ENCODE measurements at regions not wholly inside any gene's neighbourhood (a gene's known extent, or its start where the extent isn't known, plus 50 kb on each side); places are given as distances from the start of the nearest gene placed in this dataset.
"Not testable (repeated sequence)": the region's sequence is repeated elsewhere in the genome, so short reads cannot be mapped to it uniquely, and the experiment has no call there.

- not testable (repeated sequence) for H3K36me3 Mint-ChIP-seq (ENCODE audit: low read depth)
These were observed 121.1 kb upstream of the SESTD1 start for GRCh38 chr2:179385756-179386155.

GRCh38 chr2:179383975-179384374, 119.3 kb upstream of the SESTD1 start:
- H3K4me1 Mint-ChIP-seq (ENCODE audit: low read depth) = no peaks in the 10 kb centered on the region
- peaks cover 12% of the 10 kb centered on the region for H3K27me3 Mint-ChIP-seq (ENCODE audit: low read depth)
- H3K9me3 Mint-ChIP-seq = no peaks in the 10 kb centered on the region
- intact Hi-C loops (cut with micrococcal nuclease) = no loop called here
- no peak for DNase-seq
- no peaks in the 10 kb centered on the region for H3K36me3 Mint-ChIP-seq (ENCODE audit: low read depth)
- CTCF ChIA-PET = no interaction called here
- H3K4me3 Mint-ChIP-seq = no peak overlapping the region
- no peak overlapping the region for H3K27ac Mint-ChIP-seq

More at GRCh38 chr2:179385756-179386155, 121.1 kb upstream of the SESTD1 start:
- DNase-seq; H3K9me3 Mint-ChIP-seq; H3K27ac Mint-ChIP-seq; intact Hi-C loops (cut with micrococcal nuclease); H3K4me3 Mint-ChIP-seq; H3K4me1 Mint-ChIP-seq (ENCODE audit: low read depth): not testable (repeated sequence)
- CTCF ChIA-PET = interaction anchor here (0.8 kb wide), 1 partner anchor 10 kb away, joined by 3 read pairs; no protein-coding TSS in a partner anchor
- peaks cover 10% of the 10 kb centered on the region for H3K27me3 Mint-ChIP-seq (ENCODE audit: low read depth)

GRCh38 chr2:179377296-179377695, 112.7 kb upstream of the SESTD1 start:
- CTCF ChIA-PET = no interaction called here
- Mint-ChIP-seq H3K9me3 (no peaks in the 10 kb centered on the region), H3K27ac (no peak overlapping the region), H3K27me3 (ENCODE audit: low read depth) (peaks cover 16% of the 10 kb centered on the region), H3K4me3 (no peak overlapping the region), H3K4me1 (ENCODE audit: low read depth) (no peaks in the 10 kb centered on the region), H3K36me3 (ENCODE audit: low read depth) (no peaks in the 10 kb centered on the region)
- DNase-seq = no peak
- intact Hi-C loops (cut with micrococcal nuclease) = no loop called here

DNA sequence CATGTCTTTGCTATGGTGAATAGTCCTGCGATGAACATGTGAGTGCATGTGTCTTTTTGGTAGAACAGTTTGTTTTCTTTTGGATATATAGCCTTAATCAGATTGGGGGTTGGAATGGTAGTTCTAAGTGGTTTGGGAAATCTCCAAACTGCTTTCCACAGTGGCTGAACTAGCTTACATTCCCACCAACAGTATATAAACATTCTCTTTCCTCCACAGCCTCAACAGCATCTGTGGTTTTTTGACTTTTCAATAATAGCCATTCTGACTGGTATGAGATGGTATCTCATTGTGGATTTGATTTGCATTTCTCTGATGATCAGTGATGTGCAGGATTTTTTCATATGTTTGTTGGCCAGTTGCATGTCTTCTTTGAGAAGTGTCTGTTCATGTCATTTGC, 112.2 kb upstream of the SESTD1 start:
- Mint-ChIP-seq H3K27ac (no peak overlapping the region), H3K9me3 (no peaks in the 10 kb centered on the region), H3K27me3 (ENCODE audit: low read depth) (peaks cover 18% of the 10 kb centered on the region), H3K36me3 (ENCODE audit: low read depth) (no peaks in the 10 kb centered on the region), H3K4me1 (ENCODE audit: low read depth) (no peaks in the 10 kb centered on the region), H3K4me3 (no peak overlapping the region)
- CTCF ChIA-PET = no interaction called here
- intact Hi-C loops (cut with micrococcal nuclease) = no loop called here
- no peak for DNase-seq

GRCh38 chr2:179373816-179374215, 109.2 kb upstream of the SESTD1 start:
- intact Hi-C loops (cut with micrococcal nuclease) = no loop called here
- no peak overlapping the region for H3K4me3 Mint-ChIP-seq
- CTCF ChIA-PET = interaction anchor here (0.6 kb wide), 1 partner anchor 485 kb away, joined by 4 read pairs; no protein-coding TSS in a partner anchor

GRCh38 chr2:179365561-179365960, 100.9 kb upstream of the SESTD1 start:
- H3K4me1 Mint-ChIP-seq (ENCODE audit: low read depth); H3K27me3 Mint-ChIP-seq (ENCODE audit: low read depth); H3K27ac Mint-ChIP-seq; H3K4me3 Mint-ChIP-seq; DNase-seq; H3K36me3 Mint-ChIP-seq (ENCODE audit: low read depth); intact Hi-C loops (cut with micrococcal nuclease); H3K9me3 Mint-ChIP-seq: not testable (repeated sequence)
- CTCF ChIA-PET = interaction anchor here (0.5 to 0.6 kb wide), 2 partner anchors 43 to 570 kb away, joined by 3 read pairs; no protein-coding TSS in a partner anchor

More at GRCh38 chr2:179373816-179374215, 109.2 kb upstream of the SESTD1 start:
- Mint-ChIP-seq H3K27me3 (ENCODE audit: low read depth) (peaks cover 13% of the 10 kb centered on the region), H3K27ac (no peak overlapping the region), H3K36me3 (ENCODE audit: low read depth) (no peaks in the 10 kb centered on the region), H3K4me1 (ENCODE audit: low read depth) (no peaks in the 10 kb centered on the region), H3K9me3 (no peaks in the 10 kb centered on the region)
- no peak for DNase-seq

- no peaks in the 10 kb centered on the region for H3K9me3 Mint-ChIP-seq
- H3K27ac Mint-ChIP-seq = no peak overlapping the region
- H3K36me3 Mint-ChIP-seq (ENCODE audit: low read depth) = no peaks in the 10 kb centered on the region
- CTCF ChIA-PET = no interaction called here
- intact Hi-C loops (cut with micrococcal nuclease) = no loop called here
- no peaks in the 10 kb centered on the region for H3K4me1 Mint-ChIP-seq (ENCODE audit: low read depth)
- H3K4me3 Mint-ChIP-seq = no peak overlapping the region
- no peak for DNase-seq
- H3K27me3 Mint-ChIP-seq (ENCODE audit: low read depth) = peaks cover 2% of the 10 kb centered on the region
These were observed 91.2 kb upstream of the SESTD1 start for GRCh38 chr2:179355881-179356280.

DNA sequence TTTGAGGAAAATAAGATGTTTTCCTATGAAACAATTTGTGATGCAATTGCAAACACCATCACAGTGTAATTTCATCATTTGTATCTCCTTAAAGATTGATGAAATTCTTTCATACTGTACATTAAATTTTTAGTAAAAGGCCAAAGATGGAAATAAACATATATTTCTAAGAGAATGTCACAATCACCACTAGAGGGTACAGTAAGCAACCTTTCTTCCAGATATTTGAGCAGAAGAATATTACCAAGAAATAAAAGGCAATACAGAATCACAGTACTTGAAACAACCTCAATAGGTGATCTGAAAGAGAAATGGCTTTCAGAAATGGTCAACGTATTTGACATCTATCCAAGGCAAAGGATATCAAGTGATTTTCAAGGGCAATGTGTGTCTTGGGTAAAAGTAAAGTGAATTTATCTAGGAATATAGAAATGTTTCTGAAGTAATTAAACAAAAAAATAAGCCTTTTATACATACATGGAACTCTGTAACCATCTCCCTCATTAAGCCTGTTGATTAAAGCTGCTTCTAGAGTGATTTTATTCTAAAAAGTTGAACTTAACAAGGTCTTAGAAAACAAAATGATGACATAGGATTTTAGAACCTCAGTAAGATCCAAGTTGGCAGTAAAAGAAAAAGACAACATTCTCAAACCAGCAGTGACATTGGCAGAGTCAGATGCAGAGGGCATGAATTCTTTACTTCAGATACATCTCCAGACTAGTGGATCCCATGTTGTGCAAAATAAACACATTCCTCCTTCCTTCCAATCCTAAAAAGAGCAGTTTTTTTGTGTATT, 90.3 kb upstream of the SESTD1 start:
- Mint-ChIP-seq H3K4me3 (no peak overlapping the region), H3K27me3 (ENCODE audit: low read depth) (peaks cover 2% of the 10 kb centered on the region), H3K4me1 (ENCODE audit: low read depth) (no peaks in the 10 kb centered on the region), H3K27ac (no peak overlapping the region), H3K36me3 (ENCODE audit: low read depth) (no peaks in the 10 kb centered on the region), H3K9me3 (no peaks in the 10 kb centered on the region)
- intact Hi-C loops (cut with micrococcal nuclease) = no loop called here
- CTCF ChIA-PET = no interaction called here
- DNase-seq = no peak

GRCh38 chr2:179354296-179354695, 89.7 kb upstream of the SESTD1 start:
- Mint-ChIP-seq H3K9me3 (no peaks in the 10 kb centered on the region), H3K27ac (no peak overlapping the region), H3K36me3 (ENCODE audit: low read depth) (no peaks in the 10 kb centered on the region), H3K4me3 (no peak overlapping the region), H3K27me3 (ENCODE audit: low read depth) (peaks cover 2% of the 10 kb centered on the region), H3K4me1 (ENCODE audit: low read depth) (no peaks in the 10 kb centered on the region)
- CTCF ChIA-PET = interaction anchor here (1.6 kb wide), 1 partner anchor 397 kb away, joined by 3 read pairs; no protein-coding TSS in a partner anchor
- intact Hi-C loops (cut with micrococcal nuclease) = no loop called here
- DNase-seq = no peak

DNA sequence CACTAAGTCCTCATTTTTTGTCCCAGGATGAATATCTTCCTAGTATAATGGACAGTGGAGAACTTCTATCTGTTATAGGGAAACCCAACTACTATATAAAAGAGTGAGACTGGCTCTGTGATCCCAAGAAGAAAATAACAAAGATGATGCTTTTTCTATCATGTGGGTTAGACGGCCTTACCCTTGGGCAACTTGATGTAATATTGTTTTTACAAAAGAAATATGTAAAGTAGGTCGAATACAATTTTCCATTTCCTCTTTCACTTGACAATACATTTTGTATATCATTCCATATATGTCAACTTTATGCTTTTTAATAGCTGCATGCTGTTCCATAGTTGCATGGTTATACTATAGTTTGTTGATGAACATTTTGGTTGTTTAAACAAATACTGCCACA, 87.5 kb upstream of the SESTD1 start:
- intact Hi-C loops (cut with micrococcal nuclease) = no loop called here
- no peak for DNase-seq
- no peak overlapping the region for H3K27ac Mint-ChIP-seq
- H3K4me3 Mint-ChIP-seq = no peak overlapping the region
- H3K9me3 Mint-ChIP-seq = no peaks in the 10 kb centered on the region
- H3K27me3 Mint-ChIP-seq (ENCODE audit: low read depth) = peaks cover 2% of the 10 kb centered on the region
- H3K4me1 Mint-ChIP-seq (ENCODE audit: low read depth) = no peaks in the 10 kb centered on the region
- H3K36me3 Mint-ChIP-seq (ENCODE audit: low read depth) = no peaks in the 10 kb centered on the region
- CTCF ChIA-PET = no interaction called here

GRCh38 chr2:179351057-179351456, 86.4 kb upstream of the SESTD1 start:
- no peaks in the 10 kb centered on the region for H3K4me1 Mint-ChIP-seq (ENCODE audit: low read depth)
- H3K27ac Mint-ChIP-seq = no peak overlapping the region
- DNase-seq = no peak
- no peaks in the 10 kb centered on the region for H3K36me3 Mint-ChIP-seq (ENCODE audit: low read depth)
- H3K9me3 Mint-ChIP-seq = no peaks in the 10 kb centered on the region
- no peak overlapping the region for H3K4me3 Mint-ChIP-seq
- CTCF ChIA-PET = no interaction called here
- intact Hi-C loops (cut with micrococcal nuclease) = no loop called here
- no peaks in the 10 kb centered on the region for H3K27me3 Mint-ChIP-seq (ENCODE audit: low read depth)

GRCh38 chr2:179349670-179350303, 85.2 kb upstream of the SESTD1 start:
- Mint-ChIP-seq H3K4me1 (ENCODE audit: low read depth) (no peaks in the 10 kb centered on the region), H3K36me3 (ENCODE audit: low read depth) (no peaks in the 10 kb centered on the region), H3K9me3 (no peaks in the 10 kb centered on the region), H3K27ac (no peak overlapping the region), H3K4me3 (no peak overlapping the region), H3K27me3 (ENCODE audit: low read depth) (no peaks in the 10 kb centered on the region)
- DNase-seq = no peak
- CTCF ChIA-PET = no interaction called here
- intact Hi-C loops (cut with micrococcal nuclease) = no loop called here

DNA sequence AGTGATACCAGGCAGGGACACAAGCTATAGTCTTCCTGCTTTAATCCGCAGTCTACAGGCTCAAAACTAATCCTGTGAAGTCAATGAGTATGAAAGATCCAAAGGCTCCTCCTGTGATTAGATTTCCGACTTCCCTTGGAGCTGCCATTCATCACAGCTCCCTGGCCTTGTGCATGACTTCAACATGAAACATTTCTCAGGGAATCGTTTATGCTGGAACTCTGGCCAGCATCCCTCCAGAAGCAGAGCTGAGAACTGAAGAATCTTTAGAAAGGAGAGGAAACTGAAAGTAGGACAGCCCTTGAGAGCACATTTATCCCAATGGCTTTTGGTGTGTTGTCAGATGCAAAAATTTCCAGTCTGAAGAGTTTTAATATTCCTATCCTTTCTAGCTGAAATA, 84.3 kb upstream of the SESTD1 start:
- no peaks in the 10 kb centered on the region for H3K36me3 Mint-ChIP-seq (ENCODE audit: low read depth)

More for the DNA sequence above, 84.3 kb upstream of the SESTD1 start:
- Mint-ChIP-seq H3K4me3 (no peak overlapping the region), H3K9me3 (no peaks in the 10 kb centered on the region), H3K27me3 (ENCODE audit: low read depth) (no peaks in the 10 kb centered on the region), H3K4me1 (ENCODE audit: low read depth) (no peaks in the 10 kb centered on the region), H3K27ac (no peak overlapping the region)
- DNase-seq = no peak
- intact Hi-C loops (cut with micrococcal nuclease) = no loop called here
- CTCF ChIA-PET = no interaction called here
